Fibroblast of the conjunctiva (primary cell): ENCODE measurements at regions not wholly inside any gene's neighbourhood (a gene's known extent, or its start where the extent isn't known, plus 50 kb on each side); places are given as distances from the start of the nearest gene placed in this dataset.

ENCODE experiments used
- DNase-seq: peaks from one replicate; pipeline ENCODE4 v3.0.0-alpha.2; 2010; ENCODE audit warnings: low read depth

DNA sequence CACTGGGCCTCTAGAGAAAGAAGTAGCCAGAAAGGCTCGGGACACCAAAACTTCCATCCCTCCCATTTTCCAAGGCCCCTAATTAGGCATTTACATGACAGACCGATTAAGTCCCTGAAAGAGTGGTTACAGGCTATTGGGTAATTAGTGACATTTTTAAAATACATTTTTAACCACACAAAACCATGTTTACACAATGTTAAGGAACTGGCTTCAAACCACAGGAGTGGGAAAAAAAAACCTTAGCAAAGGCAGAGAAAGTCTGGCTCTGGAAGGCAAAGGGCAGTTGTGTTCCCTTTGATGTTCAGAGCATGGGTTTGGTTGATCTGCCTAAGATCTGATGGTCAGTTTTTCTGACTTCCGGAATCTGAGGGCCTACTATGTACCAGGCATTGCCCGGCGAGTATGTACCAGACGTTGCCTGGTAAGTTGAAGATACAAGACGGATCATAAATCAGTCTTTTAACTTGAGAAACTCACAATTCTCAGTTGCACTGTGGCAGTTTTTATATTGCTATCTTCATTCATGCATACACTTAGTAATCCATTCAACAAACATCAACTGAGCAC, 576.5 kb downstream of the MED13L start:
- no peak for DNase-seq

GRCh38 chr12:115700081-115700480, 577.4 kb downstream of the MED13L start:
- DNase-seq: no peak

- no peak for DNase-seq
These were observed 579.2 kb downstream of the MED13L start for GRCh38 chr12:115698257-115698656.

DNA sequence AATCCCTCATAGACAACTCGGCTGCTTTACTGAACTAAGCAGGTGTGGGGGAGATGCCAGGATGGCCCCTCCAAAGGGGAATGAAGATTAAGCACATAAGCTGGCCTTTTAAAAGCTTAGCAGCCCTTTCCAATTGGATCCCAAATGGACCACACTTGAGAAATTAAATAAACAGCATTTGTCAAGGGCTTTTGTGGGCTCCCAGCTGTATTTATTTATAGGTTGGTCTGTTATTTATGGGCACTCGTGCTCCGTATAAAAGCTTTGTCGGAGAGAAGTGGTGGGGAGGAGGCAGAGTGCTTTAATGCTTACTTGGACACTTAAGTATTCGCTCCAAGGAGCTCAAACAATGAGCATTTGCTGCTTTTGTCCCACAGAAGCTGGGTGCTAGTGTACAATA, 580.2 kb downstream of the MED13L start:
- DNase-seq: no peak

GRCh38 chr12:115694564-115694963, 582.9 kb downstream of the MED13L start:
- DNase-seq: no peak

GRCh38 chr12:115693970-115694369, 583.5 kb downstream of the MED13L start:
- no peak for DNase-seq

GRCh38 chr12:115691123-115691522, 586.4 kb downstream of the MED13L start:
- DNase-seq: no peak

DNA sequence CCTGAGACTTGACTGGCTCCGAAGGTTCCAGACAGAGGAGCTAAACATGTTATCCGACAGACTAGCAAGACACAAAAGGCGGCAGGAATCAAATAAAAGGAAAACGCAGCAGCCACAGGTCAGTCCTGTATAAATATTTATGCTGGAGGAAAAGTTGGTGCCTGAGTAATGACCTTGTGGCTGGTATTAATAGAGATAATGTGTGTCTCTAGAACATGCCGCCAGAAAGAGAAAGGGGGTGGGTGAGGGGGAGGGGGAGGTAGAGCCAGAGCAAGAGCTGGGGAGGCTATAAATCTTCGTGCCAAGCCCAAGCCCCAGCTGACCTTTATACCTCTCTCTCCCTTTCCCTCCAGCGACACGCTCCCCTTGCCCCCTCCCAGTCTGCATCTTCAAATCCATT, 590.4 kb downstream of the MED13L start:
- DNase-seq: no peak

DNA sequence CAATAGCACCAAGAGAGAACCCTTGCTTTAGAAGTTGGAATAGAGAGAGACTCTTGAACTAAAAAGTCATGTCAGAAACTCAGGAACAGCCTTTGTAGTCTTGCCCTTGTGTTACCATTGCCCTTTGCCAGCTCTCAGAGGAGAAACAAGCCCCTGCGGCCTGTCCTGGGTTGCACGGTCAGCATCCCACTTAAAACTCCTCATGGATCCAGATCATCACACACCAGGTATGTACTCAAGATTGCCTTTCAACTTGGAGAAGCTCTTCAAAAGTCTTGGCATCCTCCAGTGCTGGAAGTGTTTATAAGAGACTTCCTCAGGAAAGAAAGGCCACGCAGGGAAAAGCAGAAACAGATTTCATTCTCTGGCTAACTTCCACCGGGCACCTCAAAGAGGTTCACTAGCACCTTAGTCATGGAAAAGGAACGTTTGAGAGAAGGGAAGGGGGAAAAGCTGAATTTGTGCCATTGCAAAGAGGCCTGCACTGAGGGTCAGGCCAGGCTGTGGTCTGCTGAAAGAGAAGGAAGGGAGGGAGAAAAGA, 594.2 kb downstream of the MED13L start:
- DNase-seq: no peak

- no peak for DNase-seq
These were observed 596.5 kb downstream of the MED13L start for GRCh38 chr12:115680967-115681366.

- no peak for DNase-seq
These were observed 604.9 kb downstream of the MED13L start for GRCh38 chr12:115672506-115673080.

- DNase-seq: no peak
These were observed 605.4 kb downstream of the MED13L start for GRCh38 chr12:115672086-115672485.

- no peak for DNase-seq
These were observed 606.6 kb downstream of the MED13L start for GRCh38 chr12:115670869-115671268.

- DNase-seq: no peak
These were observed 610.4 kb downstream of the MED13L start for GRCh38 chr12:115667116-115667515.

- no peak for DNase-seq
These were observed 611.3 kb downstream of the MED13L start for GRCh38 chr12:115666168-115666567.

DNA sequence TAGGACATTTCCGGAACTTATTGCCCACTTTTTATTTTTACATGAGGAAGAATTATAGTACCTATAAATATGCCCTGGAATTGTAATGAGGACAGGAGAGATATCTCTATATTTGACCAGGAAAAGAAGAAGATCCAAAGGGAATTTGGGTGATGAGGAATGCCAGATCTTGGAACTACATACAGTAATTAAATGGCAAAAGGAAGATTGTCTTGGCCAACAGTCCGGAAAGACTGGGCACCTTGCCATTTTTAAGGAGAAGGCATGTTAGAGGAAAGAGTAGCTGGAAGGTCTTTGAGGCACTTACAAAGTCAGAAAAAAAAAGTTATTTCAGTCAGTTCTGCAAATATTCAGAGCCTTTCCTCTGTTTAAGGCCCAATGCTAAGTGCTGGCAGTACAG, 616.4 kb downstream of the MED13L start:
- peak; percentile 6 for DNase-seq

DNA sequence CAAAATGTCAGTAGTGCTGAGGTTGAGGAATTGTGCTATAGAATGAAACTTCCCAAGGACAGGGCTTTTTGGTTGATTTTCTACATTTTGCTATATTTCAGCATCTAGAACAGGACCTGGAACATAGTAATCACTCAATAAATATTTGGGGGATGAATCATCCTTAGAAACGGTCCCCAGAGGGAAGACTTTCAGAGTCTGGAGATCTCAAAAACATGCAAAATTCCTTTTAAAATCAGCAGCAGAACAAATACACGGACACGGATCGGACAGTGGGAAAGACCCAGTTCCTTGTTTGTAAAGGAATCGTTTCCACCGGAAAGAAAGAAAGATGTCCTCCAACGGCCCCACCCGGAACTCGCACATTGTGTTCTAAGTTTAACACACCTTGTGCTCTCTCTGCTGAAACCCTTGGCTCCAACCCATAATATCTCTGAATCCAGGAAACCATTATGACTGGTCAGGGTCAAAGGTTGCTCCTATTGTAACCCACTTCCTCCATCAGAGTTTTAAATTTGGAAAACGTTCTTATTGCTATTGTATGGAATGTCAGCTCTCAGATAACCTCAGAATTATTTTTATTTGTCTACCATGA, 617.2 kb downstream of the MED13L start:
- DNase-seq: peak; percentile 18

- DNase-seq: no peak
These were observed 618.1 kb downstream of the MED13L start for GRCh38 chr12:115659422-115659821.

- DNase-seq: no peak
These were observed 620.1 kb downstream of the MED13L start for GRCh38 chr12:115657081-115658013.

DNA sequence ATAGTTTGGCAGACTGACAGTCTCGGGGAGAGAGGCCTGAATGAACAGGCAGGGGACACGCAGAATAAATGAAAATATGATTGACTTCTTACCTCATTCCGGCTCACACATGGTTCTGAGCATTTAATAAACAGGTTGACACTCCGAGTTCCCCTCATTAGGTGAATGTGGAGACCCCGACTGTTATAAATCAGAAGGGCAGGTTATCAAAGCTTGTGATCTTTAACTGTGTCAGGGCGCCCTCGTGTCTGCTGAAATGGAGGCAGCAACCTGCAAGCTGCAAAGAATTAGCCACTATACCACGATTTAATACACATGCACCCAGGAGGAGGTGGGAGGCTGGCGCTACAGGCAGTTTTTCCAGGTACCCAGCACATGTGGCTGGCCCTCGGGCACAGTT, 627.5 kb downstream of the MED13L start:
- DNase-seq: no peak

- no peak for DNase-seq
These were observed 629.0 kb downstream of the MED13L start for GRCh38 chr12:115648463-115648862.

DNA sequence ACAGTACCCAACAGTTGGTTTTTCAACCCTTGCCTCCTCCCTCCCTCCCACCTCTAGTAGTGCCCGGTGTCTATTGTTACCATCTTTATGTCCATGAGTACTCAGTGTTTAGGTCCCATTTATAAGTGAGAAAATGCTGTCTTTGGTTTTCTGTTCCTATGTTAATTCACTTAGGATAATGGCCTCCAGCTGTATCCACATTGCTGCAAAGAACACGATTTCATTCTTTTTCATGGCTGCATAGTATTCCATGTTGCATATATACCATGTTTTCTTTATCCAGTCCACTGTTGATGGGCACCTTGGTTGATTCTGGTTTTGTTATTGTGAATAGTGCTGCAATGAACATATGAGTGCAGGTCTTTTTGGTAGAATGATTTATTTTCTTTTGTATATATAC, 631.3 kb downstream of the MED13L start:
- no peak for DNase-seq

DNA sequence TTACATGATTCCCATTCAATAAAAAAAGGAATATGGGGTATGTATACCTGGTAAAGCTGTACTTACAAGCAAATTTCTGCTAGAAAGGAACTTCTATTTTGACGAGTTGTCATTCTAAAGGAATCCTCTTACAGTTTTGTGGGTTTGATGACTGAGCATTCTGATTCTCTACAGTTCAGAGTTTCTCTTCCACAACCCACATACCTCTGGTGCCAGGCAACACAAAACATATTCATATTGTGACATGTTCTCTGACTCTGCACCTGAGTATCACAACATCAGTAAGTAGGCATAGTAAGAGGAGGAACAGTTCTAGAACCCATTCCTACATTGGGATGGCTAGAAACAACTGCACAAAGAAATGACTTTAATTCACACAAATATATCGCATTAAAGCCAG, 636.6 kb downstream of the MED13L start:
- DNase-seq: no peak
